ENCODE measurements at regions not wholly inside any gene's neighbourhood (a gene's known extent, or its start where the extent isn't known, plus 50 kb on each side); places are given as distances from the start of the nearest gene placed in this dataset.

GRCh38 chr1:96579636-96580035 is 141.9 kb upstream of the PTBP2 start:
- TF ChIP-seq CTCF (IDR thresholded peaks at IDR 0.05) (no peak), EP300 (IDR thresholded peaks at IDR 0.05) (no peak)
